ENCODE measurements at regions not wholly inside any gene's neighbourhood (a gene's known extent, or its start where the extent isn't known, plus 50 kb on each side); places are given as distances from the start of the nearest gene placed in this dataset.

- H3K27me3 Mint-ChIP-seq (ENCODE audit: insufficient read depth, unreplicated experiment): peaks cover 35% of the 10 kb centered on the region
- no TSS peak for BruUV-seq (replicated peaks)
- no peak for TF ChIP-seq CTCF (IDR thresholded peaks at IDR 0.05; ENCODE audit: unreplicated experiment)
- POLR2A ChIA-PET: no interaction called here
- no peak overlapping the region for H3K4me3 Mint-ChIP-seq (ENCODE audit: unreplicated experiment)
- intact Hi-C loops (cut with micrococcal nuclease): no loop called here
- peaks cover 8% of the 10 kb centered on the region for H3K9me3 Mint-ChIP-seq (ENCODE audit: unreplicated experiment)
- H3K36me3 Mint-ChIP-seq (ENCODE audit: insufficient read depth, unreplicated experiment): peaks cover 6% of the 10 kb centered on the region
- H3K4me1 Mint-ChIP-seq (ENCODE audit: insufficient read depth, unreplicated experiment): no peaks in the 10 kb centered on the region
- no peak overlapping the region for H3K27ac Mint-ChIP-seq (ENCODE audit: low read depth, unreplicated experiment)
- no peak for DNase-seq (ENCODE audit: unreplicated experiment)
- CTCF ChIA-PET: no interaction called here
Measured at GRCh38 chr2:239750929-239751678, 274.0 kb downstream of the NDUFA10 start.

- peaks cover 31% of the 10 kb centered on the region for H3K27me3 Mint-ChIP-seq (ENCODE audit: insufficient read depth, unreplicated experiment)
- DNase-seq (ENCODE audit: unreplicated experiment): no peak
- no peak overlapping the region for H3K27ac Mint-ChIP-seq (ENCODE audit: low read depth, unreplicated experiment)
- peaks cover 6% of the 10 kb centered on the region for H3K36me3 Mint-ChIP-seq (ENCODE audit: insufficient read depth, unreplicated experiment)
- peaks cover 8% of the 10 kb centered on the region for H3K9me3 Mint-ChIP-seq (ENCODE audit: unreplicated experiment)
- ChIA-PET CTCF (no interaction called here), POLR2A (interaction anchor here (0.5 kb wide), 1 partner anchor 65 kb away, joined by 3 read pairs; no protein-coding TSS in a partner anchor)
- intact Hi-C loops (cut with micrococcal nuclease): no loop called here
- TF ChIP-seq CTCF (IDR thresholded peaks at IDR 0.05; ENCODE audit: unreplicated experiment): no peak
- H3K4me3 Mint-ChIP-seq (ENCODE audit: unreplicated experiment): no peak overlapping the region
- no TSS peak for BruUV-seq (replicated peaks)
- no peaks in the 10 kb centered on the region for H3K4me1 Mint-ChIP-seq (ENCODE audit: insufficient read depth, unreplicated experiment)
Measured at GRCh38 chr2:239750045-239750835, 274.9 kb downstream of the NDUFA10 start.

- DNase-seq (ENCODE audit: unreplicated experiment): no peak
- CTCF ChIA-PET: no interaction called here
- BruUV-seq (replicated peaks): no TSS peak
Measured at GRCh38 chr2:239749272-239749873, 275.8 kb downstream of the NDUFA10 start.

More at GRCh38 chr2:239749272-239749873, 275.8 kb downstream of the NDUFA10 start:
- TF ChIP-seq CTCF (IDR thresholded peaks at IDR 0.05; ENCODE audit: unreplicated experiment): no peak
- Mint-ChIP-seq H3K27me3 (ENCODE audit: insufficient read depth, unreplicated experiment) (peaks cover 22% of the 10 kb centered on the region), H3K27ac (ENCODE audit: low read depth, unreplicated experiment) (no peak overlapping the region), H3K4me3 (ENCODE audit: unreplicated experiment) (no peak overlapping the region), H3K36me3 (ENCODE audit: insufficient read depth, unreplicated experiment) (peaks cover 6% of the 10 kb centered on the region), H3K9me3 (ENCODE audit: unreplicated experiment) (peaks cover 1% of the 10 kb centered on the region), H3K4me1 (ENCODE audit: insufficient read depth, unreplicated experiment) (no peaks in the 10 kb centered on the region)
- intact Hi-C loops (cut with micrococcal nuclease): no loop called here
- POLR2A ChIA-PET: interaction anchor here (0.5 to 0.6 kb wide), 3 partner anchors 10 to 64 kb away, joined by 3 read pairs; no protein-coding TSS in a partner anchor

All from MCF 10A (cell line).